ENCODE measurements at regions not wholly inside any gene's neighbourhood (a gene's known extent, or its start where the extent isn't known, plus 50 kb on each side); places are given as distances from the start of the nearest gene placed in this dataset.

DNA sequence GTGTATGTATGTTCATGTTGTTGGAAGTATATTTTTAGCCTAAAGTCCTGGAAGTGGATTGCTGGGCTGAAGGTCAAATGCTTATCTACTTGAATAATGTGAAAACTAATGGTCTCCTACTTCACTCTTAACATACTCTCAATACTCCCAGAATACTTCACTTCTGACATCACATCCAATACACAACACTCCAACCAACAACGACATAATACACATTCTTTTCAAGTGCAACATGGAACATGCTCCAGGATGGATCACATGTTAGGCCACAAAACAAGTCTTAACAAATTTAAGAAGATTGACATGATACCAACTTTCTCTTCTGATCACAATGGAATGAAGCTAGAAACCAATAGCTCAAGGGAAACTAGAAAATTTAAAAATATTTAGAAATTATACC lies 126.9 kb upstream of the ADCY1 start:
- H3K4me3 Mint-ChIP-seq: no peak overlapping the region
- Histone ChIP-seq H2AFZ (no peak overlapping the region), H3K4me1 (ENCODE audit: insufficient read depth) (0 out of 2 replicates have a peak, but pooled peaks cover 3% of the 10 kb centered on the region), H3F3A (replicated peaks; ENCODE audit: low read depth) (no peaks in the 10 kb centered on the region), H4K20me1 (replicated peaks; ENCODE audit: insufficient read depth) (no peaks in the 10 kb centered on the region), H3K27me3 (ENCODE audit: insufficient read depth) (no peaks in the 10 kb centered on the region), H3K4me3 (no peak overlapping the region), H3K79me2 (replicated peaks; ENCODE audit: insufficient read depth) (no peaks in the 10 kb centered on the region), H3K4me2 (no peak overlapping the region), H3K9me2 (ENCODE audit: insufficient read depth) (peaks cover 4% of the 10 kb centered on the region), H3K36me3 (ENCODE audit: insufficient read depth) (no peaks in the 10 kb centered on the region), H3K27ac (ENCODE audit: low read depth) (no peak overlapping the region)
- no peaks in the 10 kb centered on the region for H3K4me1 Mint-ChIP-seq
- H3K9me3 Mint-ChIP-seq: no peaks in the 10 kb centered on the region; the same call in 2 of the 3 replicates
- TF ChIP-seq ZNF331 (CRISPR knock-in tag; IDR thresholded peaks at IDR 0.05; ENCODE audit: low read depth): no peak
- no peak for TF ChIP-seq POLR2AphosphoS5 (IDR thresholded peaks at IDR 0.05; ENCODE audit: low read depth)
- TF ChIP-seq, protein P1, sequence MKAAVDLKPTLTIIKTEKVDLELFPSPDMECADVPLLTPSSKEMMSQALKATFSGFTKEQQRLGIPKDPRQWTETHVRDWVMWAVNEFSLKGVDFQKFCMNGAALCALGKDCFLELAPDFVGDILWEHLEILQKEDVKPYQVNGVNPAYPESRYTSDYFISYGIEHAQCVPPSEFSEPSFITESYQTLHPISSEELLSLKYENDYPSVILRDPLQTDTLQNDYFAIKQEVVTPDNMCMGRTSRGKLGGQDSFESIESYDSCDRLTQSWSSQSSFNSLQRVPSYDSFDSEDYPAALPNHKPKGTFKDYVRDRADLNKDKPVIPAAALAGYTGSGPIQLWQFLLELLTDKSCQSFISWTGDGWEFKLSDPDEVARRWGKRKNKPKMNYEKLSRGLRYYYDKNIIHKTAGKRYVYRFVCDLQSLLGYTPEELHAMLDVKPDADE (IDR thresholded peaks at IDR 0.05): no peak
- TF ChIP-seq, protein P2, sequence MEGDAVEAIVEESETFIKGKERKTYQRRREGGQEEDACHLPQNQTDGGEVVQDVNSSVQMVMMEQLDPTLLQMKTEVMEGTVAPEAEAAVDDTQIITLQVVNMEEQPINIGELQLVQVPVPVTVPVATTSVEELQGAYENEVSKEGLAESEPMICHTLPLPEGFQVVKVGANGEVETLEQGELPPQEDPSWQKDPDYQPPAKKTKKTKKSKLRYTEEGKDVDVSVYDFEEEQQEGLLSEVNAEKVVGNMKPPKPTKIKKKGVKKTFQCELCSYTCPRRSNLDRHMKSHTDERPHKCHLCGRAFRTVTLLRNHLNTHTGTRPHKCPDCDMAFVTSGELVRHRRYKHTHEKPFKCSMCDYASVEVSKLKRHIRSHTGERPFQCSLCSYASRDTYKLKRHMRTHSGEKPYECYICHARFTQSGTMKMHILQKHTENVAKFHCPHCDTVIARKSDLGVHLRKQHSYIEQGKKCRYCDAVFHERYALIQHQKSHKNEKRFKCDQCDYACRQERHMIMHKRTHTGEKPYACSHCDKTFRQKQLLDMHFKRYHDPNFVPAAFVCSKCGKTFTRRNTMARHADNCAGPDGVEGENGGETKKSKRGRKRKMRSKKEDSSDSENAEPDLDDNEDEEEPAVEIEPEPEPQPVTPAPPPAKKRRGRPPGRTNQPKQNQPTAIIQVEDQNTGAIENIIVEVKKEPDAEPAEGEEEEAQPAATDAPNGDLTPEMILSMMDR (conservative IDR thresholded peaks at IDR 0.05; ENCODE audit: low read depth in 2 of 2): no peak
- no peak for TF ChIP-seq STAT1 (IDR thresholded peaks at IDR 0.05; ENCODE audit: unreplicated experiment)
- no peak for TF ChIP-seq EZH2phosphoT487 (IDR thresholded peaks at IDR 0.05; ENCODE audit: unreplicated experiment)
- no peak for TF ChIP-seq EZH2 (IDR thresholded peaks at IDR 0.05; ENCODE audit: low read depth, unreplicated experiment)
- no peak for TF ChIP-seq CREB1 (CRISPR knock-in tag; IDR thresholded peaks at IDR 0.05; ENCODE audit: low read depth)
- TF ChIP-seq, protein P3, sequence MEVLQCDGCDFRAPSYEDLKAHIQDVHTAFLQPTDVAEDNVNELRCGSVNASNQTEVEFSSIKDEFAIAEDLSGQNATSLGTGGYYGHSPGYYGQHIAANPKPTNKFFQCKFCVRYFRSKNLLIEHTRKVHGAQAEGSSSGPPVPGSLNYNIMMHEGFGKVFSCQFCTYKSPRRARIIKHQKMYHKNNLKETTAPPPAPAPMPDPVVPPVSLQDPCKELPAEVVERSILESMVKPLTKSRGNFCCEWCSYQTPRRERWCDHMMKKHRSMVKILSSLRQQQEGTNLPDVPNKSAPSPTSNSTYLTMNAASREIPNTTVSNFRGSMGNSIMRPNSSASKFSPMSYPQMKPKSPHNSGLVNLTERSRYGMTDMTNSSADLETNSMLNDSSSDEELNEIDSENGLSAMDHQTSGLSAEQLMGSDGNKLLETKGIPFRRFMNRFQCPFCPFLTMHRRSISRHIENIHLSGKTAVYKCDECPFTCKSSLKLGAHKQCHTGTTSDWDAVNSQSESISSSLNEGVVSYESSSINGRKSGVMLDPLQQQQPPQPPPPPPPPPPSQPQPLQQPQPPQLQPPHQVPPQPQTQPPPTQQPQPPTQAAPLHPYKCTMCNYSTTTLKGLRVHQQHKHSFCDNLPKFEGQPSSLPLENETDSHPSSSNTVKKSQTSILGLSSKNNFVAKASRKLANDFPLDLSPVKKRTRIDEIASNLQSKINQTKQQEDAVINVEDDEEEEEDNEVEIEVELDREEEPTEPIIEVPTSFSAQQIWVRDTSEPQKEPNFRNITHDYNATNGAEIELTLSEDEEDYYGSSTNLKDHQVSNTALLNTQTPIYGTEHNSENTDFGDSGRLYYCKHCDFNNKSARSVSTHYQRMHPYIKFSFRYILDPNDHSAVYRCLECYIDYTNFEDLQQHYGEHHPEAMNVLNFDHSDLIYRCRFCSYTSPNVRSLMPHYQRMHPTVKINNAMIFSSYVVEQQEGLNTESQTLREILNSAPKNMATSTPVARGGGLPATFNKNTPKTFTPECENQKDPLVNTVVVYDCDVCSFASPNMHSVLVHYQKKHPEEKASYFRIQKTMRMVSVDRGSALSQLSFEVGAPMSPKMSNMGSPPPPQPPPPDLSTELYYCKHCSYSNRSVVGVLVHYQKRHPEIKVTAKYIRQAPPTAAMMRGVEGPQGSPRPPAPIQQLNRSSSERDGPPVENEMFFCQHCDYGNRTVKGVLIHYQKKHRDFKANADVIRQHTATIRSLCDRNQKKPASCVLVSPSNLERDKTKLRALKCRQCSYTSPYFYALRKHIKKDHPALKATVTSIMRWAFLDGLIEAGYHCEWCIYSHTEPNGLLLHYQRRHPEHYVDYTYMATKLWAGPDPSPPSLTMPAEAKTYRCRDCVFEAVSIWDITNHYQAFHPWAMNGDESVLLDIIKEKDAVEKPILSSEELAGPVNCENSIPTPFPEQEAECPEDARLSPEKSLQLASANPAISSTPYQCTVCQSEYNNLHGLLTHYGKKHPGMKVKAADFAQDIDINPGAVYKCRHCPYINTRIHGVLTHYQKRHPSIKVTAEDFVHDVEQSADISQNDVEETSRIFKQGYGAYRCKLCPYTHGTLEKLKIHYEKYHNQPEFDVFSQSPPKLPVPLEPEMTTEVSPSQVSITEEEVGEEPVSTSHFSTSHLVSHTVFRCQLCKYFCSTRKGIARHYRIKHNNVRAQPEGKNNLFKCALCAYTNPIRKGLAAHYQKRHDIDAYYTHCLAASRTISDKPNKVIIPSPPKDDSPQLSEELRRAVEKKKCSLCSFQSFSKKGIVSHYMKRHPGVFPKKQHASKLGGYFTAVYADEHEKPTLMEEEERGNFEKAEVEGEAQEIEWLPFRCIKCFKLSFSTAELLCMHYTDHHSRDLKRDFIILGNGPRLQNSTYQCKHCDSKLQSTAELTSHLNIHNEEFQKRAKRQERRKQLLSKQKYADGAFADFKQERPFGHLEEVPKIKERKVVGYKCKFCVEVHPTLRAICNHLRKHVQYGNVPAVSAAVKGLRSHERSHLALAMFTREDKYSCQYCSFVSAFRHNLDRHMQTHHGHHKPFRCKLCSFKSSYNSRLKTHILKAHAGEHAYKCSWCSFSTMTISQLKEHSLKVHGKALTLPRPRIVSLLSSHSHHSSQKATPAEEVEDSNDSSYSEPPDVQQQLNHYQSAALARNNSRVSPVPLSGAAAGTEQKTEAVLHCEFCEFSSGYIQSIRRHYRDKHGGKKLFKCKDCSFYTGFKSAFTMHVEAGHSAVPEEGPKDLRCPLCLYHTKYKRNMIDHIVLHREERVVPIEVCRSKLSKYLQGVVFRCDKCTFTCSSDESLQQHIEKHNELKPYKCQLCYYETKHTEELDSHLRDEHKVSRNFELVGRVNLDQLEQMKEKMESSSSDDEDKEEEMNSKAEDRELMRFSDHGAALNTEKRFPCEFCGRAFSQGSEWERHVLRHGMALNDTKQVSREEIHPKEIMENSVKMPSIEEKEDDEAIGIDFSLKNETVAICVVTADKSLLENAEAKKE (CRISPR knock-in tag; IDR thresholded peaks at IDR 0.05): no peak
- no peak for TF ChIP-seq ZNF114 (CRISPR knock-in tag; IDR thresholded peaks at IDR 0.05)
- no peak for TF ChIP-seq JUNB (IDR thresholded peaks at IDR 0.05; ENCODE audit: unreplicated experiment)
- no peak for TF ChIP-seq NANOG (IDR thresholded peaks at IDR 0.05; ENCODE audit: borderline replicate concordance)
- TF ChIP-seq, protein P4, sequence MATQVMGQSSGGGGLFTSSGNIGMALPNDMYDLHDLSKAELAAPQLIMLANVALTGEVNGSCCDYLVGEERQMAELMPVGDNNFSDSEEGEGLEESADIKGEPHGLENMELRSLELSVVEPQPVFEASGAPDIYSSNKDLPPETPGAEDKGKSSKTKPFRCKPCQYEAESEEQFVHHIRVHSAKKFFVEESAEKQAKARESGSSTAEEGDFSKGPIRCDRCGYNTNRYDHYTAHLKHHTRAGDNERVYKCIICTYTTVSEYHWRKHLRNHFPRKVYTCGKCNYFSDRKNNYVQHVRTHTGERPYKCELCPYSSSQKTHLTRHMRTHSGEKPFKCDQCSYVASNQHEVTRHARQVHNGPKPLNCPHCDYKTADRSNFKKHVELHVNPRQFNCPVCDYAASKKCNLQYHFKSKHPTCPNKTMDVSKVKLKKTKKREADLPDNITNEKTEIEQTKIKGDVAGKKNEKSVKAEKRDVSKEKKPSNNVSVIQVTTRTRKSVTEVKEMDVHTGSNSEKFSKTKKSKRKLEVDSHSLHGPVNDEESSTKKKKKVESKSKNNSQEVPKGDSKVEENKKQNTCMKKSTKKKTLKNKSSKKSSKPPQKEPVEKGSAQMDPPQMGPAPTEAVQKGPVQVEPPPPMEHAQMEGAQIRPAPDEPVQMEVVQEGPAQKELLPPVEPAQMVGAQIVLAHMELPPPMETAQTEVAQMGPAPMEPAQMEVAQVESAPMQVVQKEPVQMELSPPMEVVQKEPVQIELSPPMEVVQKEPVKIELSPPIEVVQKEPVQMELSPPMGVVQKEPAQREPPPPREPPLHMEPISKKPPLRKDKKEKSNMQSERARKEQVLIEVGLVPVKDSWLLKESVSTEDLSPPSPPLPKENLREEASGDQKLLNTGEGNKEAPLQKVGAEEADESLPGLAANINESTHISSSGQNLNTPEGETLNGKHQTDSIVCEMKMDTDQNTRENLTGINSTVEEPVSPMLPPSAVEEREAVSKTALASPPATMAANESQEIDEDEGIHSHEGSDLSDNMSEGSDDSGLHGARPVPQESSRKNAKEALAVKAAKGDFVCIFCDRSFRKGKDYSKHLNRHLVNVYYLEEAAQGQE (IDR thresholded peaks at IDR 0.05; ENCODE audit: unreplicated experiment): no peak
- no peak overlapping the region for H3K27ac Mint-ChIP-seq
- no peaks in the 10 kb centered on the region for H3K36me3 Mint-ChIP-seq (ENCODE audit: low read depth)
- H3K27me3 Mint-ChIP-seq (ENCODE audit: insufficient read depth, low read depth, poor library complexity): no peaks in the 10 kb centered on the region
- DNase-seq (ENCODE audit: low spot score) (no peak), ATAC-seq (no peak)

All from GM23338 (cell line).